ENCODE measurements at regions not wholly inside any gene's neighbourhood (a gene's known extent, or its start where the extent isn't known, plus 50 kb on each side); places are given as distances from the start of the nearest gene placed in this dataset.

- TF ChIP-seq CTCF (conservative IDR thresholded peaks at IDR 0.05), result no peak
- DNase-seq (ENCODE audit: low read depth, low spot score), result no peak
- Mint-ChIP-seq H3K36me3 (ENCODE audit: low read depth) (peaks cover 16% of the 10 kb centered on the region), H3K9me3 (peaks cover 28% of the 10 kb centered on the region), H3K4me3 (no peak overlapping the region), H3K27ac (ENCODE audit: unreplicated experiment) (no peak overlapping the region), H3K27me3 (ENCODE audit: low read depth) (no peaks in the 10 kb centered on the region), H3K4me1 (no peaks in the 10 kb centered on the region)
Observed at GRCh38 chr12:34526946-34527345, 504.6 kb downstream of the ALG10 start.

GRCh38 chr12:34547276-34547675 lies 525.0 kb downstream of the ALG10 start:
- TF ChIP-seq CTCF (conservative IDR thresholded peaks at IDR 0.05), result no peak
- Mint-ChIP-seq H3K36me3 (ENCODE audit: low read depth) (peaks cover 2% of the 10 kb centered on the region), H3K4me1 (no peaks in the 10 kb centered on the region), H3K27me3 (ENCODE audit: low read depth) (no peaks in the 10 kb centered on the region), H3K4me3 (no peak overlapping the region), H3K9me3 (peaks cover 4% of the 10 kb centered on the region), H3K27ac (ENCODE audit: unreplicated experiment) (no peak overlapping the region)
- no peak for DNase-seq (ENCODE audit: low read depth, low spot score)

GRCh38 chr12:34591966-34592365 lies 569.7 kb downstream of the ALG10 start:
- H3K36me3 Mint-ChIP-seq (ENCODE audit: low read depth), result peaks cover 4% of the 10 kb centered on the region
- no peak overlapping the region for H3K4me3 Mint-ChIP-seq
- DNase-seq (ENCODE audit: low read depth, low spot score), result no peak
- H3K9me3 Mint-ChIP-seq, result peaks cover 9% of the 10 kb centered on the region
- TF ChIP-seq CTCF (conservative IDR thresholded peaks at IDR 0.05), result no peak
- H3K27ac Mint-ChIP-seq (ENCODE audit: unreplicated experiment), result no peak overlapping the region
- H3K27me3 Mint-ChIP-seq (ENCODE audit: low read depth), result no peaks in the 10 kb centered on the region
- H3K4me1 Mint-ChIP-seq, result no peaks in the 10 kb centered on the region

GRCh38 chr12:34595749-34596733 lies 573.7 kb downstream of the ALG10 start:
- H3K36me3 Mint-ChIP-seq (ENCODE audit: low read depth), result peaks cover 4% of the 10 kb centered on the region
- H3K27ac Mint-ChIP-seq (ENCODE audit: unreplicated experiment), result no peak overlapping the region
- H3K9me3 Mint-ChIP-seq, result peaks cover 7% of the 10 kb centered on the region
- no peak for TF ChIP-seq CTCF (conservative IDR thresholded peaks at IDR 0.05)
- no peaks in the 10 kb centered on the region for H3K4me1 Mint-ChIP-seq
- no peak for DNase-seq (ENCODE audit: low read depth, low spot score)
- H3K4me3 Mint-ChIP-seq, result no peak overlapping the region
- no peaks in the 10 kb centered on the region for H3K27me3 Mint-ChIP-seq (ENCODE audit: low read depth)

GRCh38 chr12:34597548-34598351 lies 575.5 kb downstream of the ALG10 start:
- Mint-ChIP-seq H3K4me1 (no peaks in the 10 kb centered on the region), H3K27ac (ENCODE audit: unreplicated experiment) (no peak overlapping the region), H3K9me3 (peaks cover 2% of the 10 kb centered on the region), H3K27me3 (ENCODE audit: low read depth) (no peaks in the 10 kb centered on the region), H3K36me3 (ENCODE audit: low read depth) (peaks cover 2% of the 10 kb centered on the region), H3K4me3 (no peak overlapping the region)
- no peak for DNase-seq (ENCODE audit: low read depth, low spot score)
- TF ChIP-seq CTCF (conservative IDR thresholded peaks at IDR 0.05), result no peak

Measured in neural crest cell (in vitro differentiated cells).